ENCODE measurements at regions not wholly inside any gene's neighbourhood (a gene's known extent, or its start where the extent isn't known, plus 50 kb on each side); places are given as distances from the start of the nearest gene placed in this dataset.
A peak's percentile ranks its signal among the peaks of the same experiment; 100 is the strongest.

DNA sequence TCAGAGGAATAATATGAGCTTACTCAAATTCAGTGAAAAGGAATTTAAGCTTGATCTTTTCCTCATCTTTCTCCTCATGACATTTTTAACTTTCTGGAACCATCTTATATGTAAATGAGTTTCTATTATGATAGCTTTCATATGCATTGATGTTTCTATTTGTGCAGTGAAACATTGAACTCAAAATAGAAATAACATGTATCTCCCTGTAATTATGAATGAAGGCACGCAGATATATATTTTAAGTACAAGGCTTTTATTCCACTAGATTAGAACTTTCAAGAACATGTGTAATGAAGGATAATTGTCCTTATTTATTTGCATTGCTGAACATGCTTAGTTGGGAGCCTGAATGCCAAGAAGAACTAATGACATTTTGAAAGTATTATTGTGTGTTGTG, 1391.7 kb upstream of the MIR17HG start:
- Mint-ChIP-seq H3K27me3 (no peaks in the 10 kb centered on the region), H3K4me1 (no peaks in the 10 kb centered on the region), H3K9me3 (peaks cover 0 to 18% (median 6%) of the 10 kb centered on the region in 7 donors), H3K4me3 (no peak overlapping the region), H3K36me3 (no peaks in the 10 kb centered on the region), H3K27ac (no peak overlapping the region)
- Histone ChIP-seq H3K4me1 (ENCODE audit: control insufficient read depth, insufficient read depth, low read length, poor library complexity, severe bottlenecking) (no peaks in the 10 kb centered on the region), H3K27me3 (ENCODE audit: control insufficient read depth, insufficient read depth, low read length) (no peaks in the 10 kb centered on the region), H3K4me3 (ENCODE audit: low read depth, low read length) (no peak overlapping the region), H3K27ac (ENCODE audit: insufficient read depth, low read length, poor library complexity, severe bottlenecking) (no peak overlapping the region), H3K9me3 (ENCODE audit: control insufficient read depth in 2 of 2, low read length in 2 of 2) (peaks cover 2 to 4% of the 10 kb centered on the region in 2 experiments), H3K36me3 (ENCODE audit: control insufficient read depth, insufficient read depth, low read length) (no peaks in the 10 kb centered on the region)
- DNase-seq (no peak), ATAC-seq (ENCODE audit: low read depth in 2 of 2) (no peak)

DNA sequence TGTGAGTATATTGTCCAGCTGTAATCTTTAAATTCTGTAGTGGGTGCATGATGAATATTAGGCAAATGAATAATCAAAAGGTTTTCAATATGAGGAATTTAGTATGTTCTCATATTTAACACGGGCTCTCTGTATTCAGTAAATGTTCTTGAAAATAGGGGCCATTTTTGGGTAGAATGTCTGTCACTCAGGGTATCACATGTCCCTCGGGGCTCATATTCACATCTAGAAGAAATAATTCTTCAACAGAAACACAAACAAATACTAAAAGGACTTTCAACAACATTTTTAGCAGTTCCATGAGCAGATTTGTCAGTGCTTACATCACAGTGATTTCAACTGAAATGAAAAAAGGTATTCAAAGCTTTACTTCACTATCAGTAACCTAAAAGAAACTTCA, 1388.4 kb upstream of the MIR17HG start:
- Mint-ChIP-seq H3K4me1 (no peaks in the 10 kb centered on the region), H3K36me3 (no peaks in the 10 kb centered on the region), H3K27me3 (no peaks in the 10 kb centered on the region), H3K4me3 (peak overlapping the region in 1 of 4 donors; percentile 54), H3K9me3 (peaks cover 1 to 20% (median 7%) of the 10 kb centered on the region in 7 donors), H3K27ac (no peak overlapping the region)
- Histone ChIP-seq H3K36me3 (ENCODE audit: control insufficient read depth, insufficient read depth, low read length) (no peaks in the 10 kb centered on the region), H3K27me3 (ENCODE audit: control insufficient read depth, insufficient read depth, low read length) (no peaks in the 10 kb centered on the region), H3K9me3 (ENCODE audit: control insufficient read depth in 2 of 2, low read length in 2 of 2) (peaks cover 0 to 2% of the 10 kb centered on the region in 2 experiments), H3K4me1 (ENCODE audit: control insufficient read depth, insufficient read depth, low read length, poor library complexity, severe bottlenecking) (no peaks in the 10 kb centered on the region), H3K27ac (ENCODE audit: insufficient read depth, low read length, poor library complexity, severe bottlenecking) (no peak overlapping the region), H3K4me3 (ENCODE audit: low read depth, low read length) (no peak overlapping the region)
- ATAC-seq (ENCODE audit: low read depth in 2 of 2) (no peak), DNase-seq (no peak)

DNA sequence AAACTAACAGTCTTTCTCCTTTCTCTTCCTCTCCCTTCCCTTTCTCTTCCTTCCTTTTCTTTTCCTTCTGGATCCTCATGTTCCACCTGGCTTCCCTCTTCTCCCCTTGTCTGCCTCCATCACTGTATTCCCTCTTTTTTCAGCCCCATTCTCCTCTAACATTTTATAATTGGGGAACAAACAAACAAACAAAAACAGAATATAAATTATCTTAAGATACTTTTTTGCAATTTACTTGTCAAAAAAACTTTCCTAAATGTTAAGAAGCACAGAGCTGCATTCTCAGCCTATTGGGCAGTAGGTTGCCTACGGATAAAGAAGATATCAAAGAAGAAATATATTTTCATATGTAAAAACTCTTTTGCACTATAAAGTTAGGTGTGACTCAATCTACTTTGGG, 1382.2 kb upstream of the MIR17HG start:
- DNase-seq = no peak
- Mint-ChIP-seq H3K36me3 (no peaks in the 10 kb centered on the region), H3K9me3 (peaks cover 0 to 21% (median 7%) of the 10 kb centered on the region in 7 donors), H3K4me1 (no peaks in the 10 kb centered on the region), H3K4me3 (no peak overlapping the region), H3K27me3 (no peaks in the 10 kb centered on the region), H3K27ac (no peak overlapping the region)
- Histone ChIP-seq H3K27ac (ENCODE audit: insufficient read depth, low read length, poor library complexity, severe bottlenecking) (no peak overlapping the region), H3K36me3 (ENCODE audit: control insufficient read depth, insufficient read depth, low read length) (no peaks in the 10 kb centered on the region), H3K9me3 (ENCODE audit: control insufficient read depth in 2 of 2, low read length in 2 of 2) (no peaks in the 10 kb centered on the region), H3K27me3 (ENCODE audit: control insufficient read depth, insufficient read depth, low read length) (no peaks in the 10 kb centered on the region), H3K4me1 (ENCODE audit: control insufficient read depth, insufficient read depth, low read length, poor library complexity, severe bottlenecking) (no peaks in the 10 kb centered on the region), H3K4me3 (ENCODE audit: low read depth, low read length) (no peak overlapping the region)
- ATAC-seq (ENCODE audit: low read depth in 2 of 2) = no peak

DNA sequence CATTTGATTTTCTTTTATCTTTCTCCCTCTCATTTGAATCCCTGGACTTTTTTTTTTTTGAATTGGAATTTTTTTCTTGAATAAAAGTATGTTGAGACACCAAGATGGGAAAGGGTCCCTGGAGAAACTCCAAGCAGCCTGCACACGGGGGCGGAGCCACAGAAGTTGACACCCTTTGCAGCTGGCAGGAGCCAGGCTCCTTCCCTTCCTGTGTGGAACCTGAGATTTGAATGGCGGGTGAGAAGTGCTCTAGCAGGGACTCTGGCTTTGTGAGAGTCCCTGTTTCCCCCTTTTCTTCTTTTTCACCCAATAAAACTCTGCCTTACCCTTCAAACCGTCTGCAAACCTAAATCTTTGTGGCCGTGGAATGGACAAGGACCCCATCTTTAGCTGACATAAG, 1381.0 kb upstream of the MIR17HG start:
- Histone ChIP-seq H3K36me3 (ENCODE audit: control insufficient read depth, insufficient read depth, low read length) (no peaks in the 10 kb centered on the region), H3K4me1 (ENCODE audit: control insufficient read depth, insufficient read depth, low read length, poor library complexity, severe bottlenecking) (no peaks in the 10 kb centered on the region), H3K9me3 (ENCODE audit: control insufficient read depth in 2 of 2, low read length in 2 of 2) (no peaks in the 10 kb centered on the region), H3K4me3 (ENCODE audit: low read depth, low read length) (no peak overlapping the region), H3K27me3 (ENCODE audit: control insufficient read depth, insufficient read depth, low read length) (no peaks in the 10 kb centered on the region), H3K27ac (ENCODE audit: insufficient read depth, low read length, poor library complexity, severe bottlenecking) (no peak overlapping the region)
- Mint-ChIP-seq H3K9me3 (peaks cover 0 to 23% (median 9%) of the 10 kb centered on the region in 7 donors), H3K27ac (no peak overlapping the region), H3K4me1 (no peaks in the 10 kb centered on the region), H3K27me3 (no peaks in the 10 kb centered on the region), H3K4me3 (no peak overlapping the region), H3K36me3 (no peaks in the 10 kb centered on the region)
- no peak for ATAC-seq (ENCODE audit: low read depth in 2 of 2)
- DNase-seq = no peak

DNA sequence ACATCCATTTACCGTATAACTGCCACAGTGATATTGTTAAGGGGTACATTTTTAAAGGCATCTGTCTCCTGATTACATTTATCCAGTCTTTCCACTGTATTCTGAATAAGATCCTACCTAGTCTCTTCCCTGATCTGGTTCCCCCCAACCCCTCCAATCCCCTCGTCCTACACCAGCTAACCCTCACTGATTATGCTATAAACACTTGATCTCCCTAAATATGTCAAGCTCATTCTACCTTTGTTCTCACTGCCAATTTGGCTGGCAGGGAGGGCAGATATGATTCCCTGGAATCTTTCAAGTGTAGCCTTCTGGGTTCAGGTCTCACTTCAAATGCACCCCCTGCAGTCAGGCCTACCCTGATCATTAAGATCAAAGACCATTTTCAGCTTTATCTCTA, 1379.8 kb upstream of the MIR17HG start:
- H3K36me3 Mint-ChIP-seq = no peaks in the 10 kb centered on the region
- no peaks in the 10 kb centered on the region for H3K9me3 ChIP-seq (ENCODE audit: control insufficient read depth in 2 of 2, low read length in 2 of 2)
- no peaks in the 10 kb centered on the region for H3K27me3 Mint-ChIP-seq
- no peaks in the 10 kb centered on the region for H3K36me3 ChIP-seq (ENCODE audit: control insufficient read depth, insufficient read depth, low read length)
- ATAC-seq (ENCODE audit: low read depth in 2 of 2) (no peak), DNase-seq (no peak)
- no peaks in the 10 kb centered on the region for H3K27me3 ChIP-seq (ENCODE audit: control insufficient read depth, insufficient read depth, low read length)
- H3K27ac ChIP-seq (ENCODE audit: insufficient read depth, low read length, poor library complexity, severe bottlenecking) = no peak overlapping the region
- peaks cover 0 to 23% (median 9%) of the 10 kb centered on the region in 7 donors for H3K9me3 Mint-ChIP-seq
- no peaks in the 10 kb centered on the region for H3K4me1 ChIP-seq (ENCODE audit: control insufficient read depth, insufficient read depth, low read length, poor library complexity, severe bottlenecking)
- H3K4me3 ChIP-seq (ENCODE audit: low read depth, low read length) = no peak overlapping the region
- H3K4me3 Mint-ChIP-seq = no peak overlapping the region
- H3K27ac Mint-ChIP-seq = no peak overlapping the region
- no peaks in the 10 kb centered on the region for H3K4me1 Mint-ChIP-seq

DNA sequence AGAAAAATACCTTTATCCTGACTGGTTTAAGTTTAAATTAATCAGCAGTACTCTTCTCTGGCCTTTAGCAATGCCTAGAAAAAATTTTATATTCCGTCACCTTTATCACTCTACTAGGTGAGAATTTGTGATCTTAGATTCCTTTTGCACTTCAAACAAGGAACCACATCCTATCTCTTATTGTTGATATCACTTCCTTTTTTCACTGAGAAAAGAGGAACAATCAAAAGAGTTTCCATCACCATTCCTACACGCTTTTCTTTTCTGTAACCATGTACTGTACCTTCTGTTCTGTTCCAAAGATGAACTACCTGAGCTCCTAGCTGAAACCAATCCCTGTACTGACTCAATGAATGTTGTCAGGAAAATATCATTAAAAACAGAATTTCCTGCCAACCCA, 1379.0 kb upstream of the MIR17HG start:
- H3K36me3 Mint-ChIP-seq = no peaks in the 10 kb centered on the region
- no peaks in the 10 kb centered on the region for H3K27me3 ChIP-seq (ENCODE audit: control insufficient read depth, insufficient read depth, low read length)
- no peak overlapping the region for H3K4me3 Mint-ChIP-seq
- no peak overlapping the region for H3K4me3 ChIP-seq (ENCODE audit: low read depth, low read length)
- H3K27ac ChIP-seq (ENCODE audit: insufficient read depth, low read length, poor library complexity, severe bottlenecking) = no peak overlapping the region
- no peaks in the 10 kb centered on the region for H3K4me1 Mint-ChIP-seq
- DNase-seq (no peak), ATAC-seq (ENCODE audit: low read depth in 2 of 2) (no peak)
- no peaks in the 10 kb centered on the region for H3K36me3 ChIP-seq (ENCODE audit: control insufficient read depth, insufficient read depth, low read length)
- H3K9me3 Mint-ChIP-seq = peaks cover 0 to 21% (median 9%) of the 10 kb centered on the region in 7 donors
- H3K4me1 ChIP-seq (ENCODE audit: control insufficient read depth, insufficient read depth, low read length, poor library complexity, severe bottlenecking) = no peaks in the 10 kb centered on the region
- H3K27me3 Mint-ChIP-seq = no peaks in the 10 kb centered on the region
- no peak overlapping the region for H3K27ac Mint-ChIP-seq
- H3K9me3 ChIP-seq (ENCODE audit: control insufficient read depth in 2 of 2, low read length in 2 of 2) = no peaks in the 10 kb centered on the region

DNA sequence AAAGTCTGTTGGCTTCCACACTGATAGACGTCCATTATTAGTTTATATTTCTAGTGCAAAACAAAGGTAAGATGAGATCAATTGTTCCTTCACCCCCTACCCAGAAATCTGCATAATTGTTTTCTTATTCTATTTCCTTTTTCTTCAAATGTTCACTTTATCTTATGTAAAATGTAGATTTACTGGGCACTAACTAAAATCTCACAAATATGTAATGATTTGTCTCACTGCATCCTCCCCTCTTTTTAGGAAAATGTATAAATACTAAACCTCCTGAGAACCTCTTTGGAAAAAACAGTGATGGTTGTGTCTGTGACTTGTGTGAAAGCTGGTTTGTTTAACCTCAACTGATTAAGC, 1377.2 kb upstream of the MIR17HG start:
- Histone ChIP-seq H3K27ac (ENCODE audit: insufficient read depth, low read length, poor library complexity, severe bottlenecking) (no peak overlapping the region), H3K36me3 (ENCODE audit: control insufficient read depth, insufficient read depth, low read length) (no peaks in the 10 kb centered on the region), H3K27me3 (ENCODE audit: control insufficient read depth, insufficient read depth, low read length) (no peaks in the 10 kb centered on the region), H3K4me3 (ENCODE audit: low read depth, low read length) (no peak overlapping the region), H3K4me1 (ENCODE audit: control insufficient read depth, insufficient read depth, low read length, poor library complexity, severe bottlenecking) (no peaks in the 10 kb centered on the region), H3K9me3 (ENCODE audit: control insufficient read depth in 2 of 2, low read length in 2 of 2) (no peaks in the 10 kb centered on the region)
- Mint-ChIP-seq H3K27ac (no peak overlapping the region), H3K4me1 (no peaks in the 10 kb centered on the region), H3K27me3 (no peaks in the 10 kb centered on the region), H3K9me3 (peaks cover 0 to 20% (median 9%) of the 10 kb centered on the region in 7 donors), H3K4me3 (no peak overlapping the region), H3K36me3 (no peaks in the 10 kb centered on the region)
- DNase-seq (no peak), ATAC-seq (ENCODE audit: low read depth in 2 of 2) (no peak)

DNA sequence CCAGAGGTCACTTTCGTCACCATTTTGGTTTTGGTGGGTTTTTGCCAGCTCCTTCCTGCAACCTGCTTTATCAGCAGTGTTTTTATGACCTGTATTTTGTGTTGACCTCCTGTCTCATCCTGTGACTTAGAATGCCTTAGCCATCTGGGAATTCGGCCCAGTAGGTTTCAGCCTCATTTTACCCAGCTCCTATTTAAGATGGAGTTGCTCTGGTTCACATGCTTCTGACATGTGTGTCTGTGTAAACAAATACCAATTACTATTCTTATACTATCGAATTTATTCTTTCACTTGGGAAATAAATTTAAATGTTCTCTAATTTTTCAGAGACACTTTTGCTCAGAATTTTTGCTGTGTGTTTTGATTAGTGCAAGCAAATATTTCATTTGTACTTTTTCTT, 1370.3 kb upstream of the MIR17HG start:
- H3K27me3 ChIP-seq (ENCODE audit: control insufficient read depth, insufficient read depth, low read length) = no peaks in the 10 kb centered on the region
- DNase-seq = no peak
- ATAC-seq (ENCODE audit: low read depth in 2 of 2) = no peak
- H3K9me3 ChIP-seq (ENCODE audit: control insufficient read depth in 2 of 2, low read length in 2 of 2) = peaks cover 0 to 6% of the 10 kb centered on the region in 2 experiments
- H3K27me3 Mint-ChIP-seq = no peaks in the 10 kb centered on the region
- H3K4me3 ChIP-seq (ENCODE audit: low read depth, low read length) = no peak overlapping the region
- H3K9me3 Mint-ChIP-seq = peaks cover 0 to 8% (median 1%) of the 10 kb centered on the region in 7 donors
- no peaks in the 10 kb centered on the region for H3K36me3 ChIP-seq (ENCODE audit: control insufficient read depth, insufficient read depth, low read length)
- H3K4me3 Mint-ChIP-seq = no peak overlapping the region
- H3K27ac Mint-ChIP-seq = no peak overlapping the region
- H3K27ac ChIP-seq (ENCODE audit: insufficient read depth, low read length, poor library complexity, severe bottlenecking) = no peak overlapping the region
- H3K4me1 Mint-ChIP-seq = no peaks in the 10 kb centered on the region
- H3K4me1 ChIP-seq (ENCODE audit: control insufficient read depth, insufficient read depth, low read length, poor library complexity, severe bottlenecking) = no peaks in the 10 kb centered on the region
- no peaks in the 10 kb centered on the region for H3K36me3 Mint-ChIP-seq

All from CD4-positive, CD25-positive, alpha-beta regulatory T cell (primary cell).